B cell (primary cell): ENCODE measurements at regions not wholly inside any gene's neighbourhood (a gene's known extent, or its start where the extent isn't known, plus 50 kb on each side); places are given as distances from the start of the nearest gene placed in this dataset.

Experiments used
- ATAC-seq: fragments of 200-7000 bp; cut with Tn5 transposase; one replicate; pipeline ENCODE4 v1.10.0; 2021; ENCODE audit warnings: low read depth, mild to moderate bottlenecking, moderate number of reproducible peaks, moderate library complexity
- CTCF ChIA-PET: fragments of 350-600 bp; sonication (Branson Sonifier 250); formaldehyde crosslinking; loops from one replicate; lab custom pipeline; 2021; ENCODE audit warnings: antibody characterized with exemption, inconsistent platforms; lab: Charles Lee
- POLR2A ChIA-PET: fragments of 350-600 bp; sonication (Branson Sonifier 250); formaldehyde crosslinking; loops from one replicate; lab custom pipeline; 2021; ENCODE audit warnings: antibody characterized with exemption; lab: Charles Lee
- DNase-seq: peaks from one replicate; pipeline ENCODE4 v3.0.0; 2013
- H2AFZ ChIP-seq: 2 replicates; pipeline ENCODE4 v1.6.1; 2012; ENCODE audit warnings: mild to moderate bottlenecking, low read depth, low read length; ENCODE audit not compliant: insufficient read depth, poor library complexity, severe bottlenecking
- H3K27ac ChIP-seq, 2 donors: 1 replicate in 1 of 2; 2 replicates in 1 of 2; pipeline ENCODE4 v1.5.1; 2012 to 2013; ENCODE audit warnings: low read length in 2 of 2, mild to moderate bottlenecking in 2 of 2, moderate library complexity in 1 of 2
- H3K27me3 ChIP-seq, 4 experiments: fragments of 200-600 bp in 1 of 4; sonication (generic) in 1 of 4; replicated peaks in 1 of 4; 1 replicate in 2 of 4; 2 replicates in 2 of 4; pipeline versions ENCODE4 v1.6.1 to v1.7.0; 2013 to 2016; ENCODE audit warnings: low read length in 3 of 4, mild to moderate bottlenecking in 2 of 4, mixed read lengths in 1 of 4, moderate library complexity in 1 of 4; ENCODE audit not compliant: insufficient read depth in 4 of 4, control insufficient read depth in 3 of 4; ENCODE audit errors: control extremely low read depth in 1 of 4
- H3K36me3 ChIP-seq, 2 experiments: replicated peaks in 1 of 2; 1 replicate in 1 of 2; 2 replicates in 1 of 2; pipeline versions ENCODE4 v1.6.1 to v1.7.1; 2013; ENCODE audit warnings: low read length in 1 of 2; ENCODE audit not compliant: insufficient read depth in 2 of 2, control insufficient read depth in 1 of 2; ENCODE audit errors: control extremely low read depth in 1 of 2, extremely low read depth in 1 of 2
- H3K4me1 ChIP-seq, 2 donors: fragments of 200-600 bp in 1 of 2; sonication (generic) in 1 of 2; 1 replicate in 1 of 2; 2 replicates in 1 of 2; pipeline versions ENCODE4 v1.5.1 to v1.6.1; 2013 to 2017; ENCODE audit warnings: low read length in 2 of 2; ENCODE audit not compliant: control insufficient read depth in 2 of 2, insufficient read depth in 2 of 2
- H3K4me2 ChIP-seq: replicated peaks from 2 replicates; pipeline ENCODE3; 2012; ENCODE audit warnings: mild to moderate bottlenecking, low read depth, low read length; ENCODE audit not compliant: poor library complexity, severe bottlenecking
- H3K4me3 ChIP-seq, 5 experiments: fragments of 200-600 bp in 1 of 5; sonication (generic) in 1 of 5; 1 replicate in 3 of 5; 2 replicates in 2 of 5; pipeline versions ENCODE4 v1.5.1 to v1.7.0; 2011 to 2016; ENCODE audit warnings: low read length in 4 of 5, mild to moderate bottlenecking in 4 of 5, low read depth in 2 of 5, control low read depth in 1 of 5, moderate library complexity in 1 of 5; ENCODE audit not compliant: insufficient read depth in 1 of 5; ENCODE audit errors: control extremely low read depth in 1 of 5, extremely low read depth in 1 of 5
- H3K79me2 ChIP-seq: fragments of 200-600 bp; sonication (generic); one replicate; pipeline ENCODE4 v1.6.0; 2016; ENCODE audit warnings: low read length; ENCODE audit not compliant: control insufficient read depth, insufficient read depth
- H3K9ac ChIP-seq: fragments of 200-600 bp; sonication (generic); 2 replicates; pipeline ENCODE4 v1.6.1; 2017; ENCODE audit warnings: mild to moderate bottlenecking, low read length, moderate library complexity
- H3K9me3 ChIP-seq, 3 donors: one replicate each; pipeline versions ENCODE4 v1.6.1 to v1.7.1; 2013; ENCODE audit warnings: low read length in 2 of 3; ENCODE audit not compliant: control insufficient read depth in 2 of 3, insufficient read depth in 1 of 3; ENCODE audit errors: control extremely low read depth in 1 of 3
- H4K20me1 ChIP-seq: 2 replicates; pipeline ENCODE4 v1.6.0; 2012; ENCODE audit warnings: mild to moderate bottlenecking, low read length; ENCODE audit not compliant: insufficient read depth, control insufficient read depth, poor library complexity, severe bottlenecking
- H3K27ac Mint-ChIP-seq: one replicate; pipeline ENCODE4 v1.8.0; 2021; ENCODE audit warnings: mixed read lengths
- H3K27me3 Mint-ChIP-seq: one replicate; pipeline ENCODE4 v1.8.0; 2021; ENCODE audit warnings: mixed read lengths
- H3K4me1 Mint-ChIP-seq: one replicate; pipeline ENCODE4 v1.8.0; 2021; ENCODE audit warnings: mixed read lengths
- H3K4me3 Mint-ChIP-seq: one replicate; pipeline ENCODE4 v1.8.0; 2021; ENCODE audit warnings: mixed read lengths
- H3K9me3 Mint-ChIP-seq: one replicate; pipeline ENCODE4 v1.8.0; 2022; ENCODE audit warnings: mixed read lengths; ENCODE audit not compliant: insufficient read depth
- EZH2 ChIP-seq: IDR thresholded peaks from 2 replicates; pipeline ENCODE4 v1.6.1; 2012; ENCODE audit warnings: borderline replicate concordance, low read depth, mild to moderate bottlenecking, moderate library complexity, low read length; ENCODE audit not compliant: insufficient read depth, poor library complexity, severe bottlenecking
- WGBS: methylation state at CpG from one replicate; pipeline ENCODE4 v1.1.5; 2013; ENCODE audit warnings: missing lambda C conversion rate; ENCODE audit not compliant: insufficient coverage; 5-methylcytosine and 5-hydroxymethylcytosine counted together
- intact Hi-C: fragments of 100-400 bp; cut with micrococcal nuclease; formaldehyde crosslinking; loops from one replicate; pipeline ENCODE4 v1.10.0; 2022
- TF ChIP-seq, protein P1 (sequence below): fragments of 200-600 bp; IDR thresholded peaks from one replicate; pipeline ENCODE4 v1.8.0; 2022; ENCODE audit warnings: antibody characterized with exemption, mild to moderate bottlenecking

DNA sequence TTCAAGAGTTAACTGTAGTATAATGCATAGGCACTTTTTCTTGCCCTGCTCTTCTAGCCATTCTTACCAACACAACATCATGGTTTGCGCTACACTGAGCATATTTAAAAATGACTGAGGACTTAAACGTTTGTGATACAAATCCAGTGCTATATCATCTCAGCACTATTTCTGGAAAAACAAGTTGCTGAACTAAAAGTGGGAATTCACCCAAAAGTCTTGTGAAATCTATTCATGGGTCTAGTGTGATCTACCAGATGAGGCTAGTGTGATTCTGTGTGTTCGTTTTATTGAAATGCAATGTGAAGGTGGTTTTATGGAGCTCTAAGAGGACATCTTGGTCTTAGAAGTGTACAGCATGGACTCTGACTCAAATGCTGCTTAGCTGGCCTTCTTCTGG, 584.6 kb upstream of the POM121L12 start:
- ChIA-PET POLR2A (no interaction called here), CTCF (no interaction called here)
- H3K79me2 ChIP-seq = no peaks in the 10 kb centered on the region
- H3K27me3 ChIP-seq = no peaks in the 10 kb centered on the region
- Mint-ChIP-seq H3K27me3 (no peaks in the 10 kb centered on the region), H3K4me1 (no peaks in the 10 kb centered on the region), H3K27ac (no peak overlapping the region), H3K9me3 (peaks cover 5% of the 10 kb centered on the region), H3K4me3 (no peak overlapping the region)
- no peak overlapping the region for H3K4me2 ChIP-seq
- no peak for TF ChIP-seq EZH2
- TF ChIP-seq, protein P1, sequence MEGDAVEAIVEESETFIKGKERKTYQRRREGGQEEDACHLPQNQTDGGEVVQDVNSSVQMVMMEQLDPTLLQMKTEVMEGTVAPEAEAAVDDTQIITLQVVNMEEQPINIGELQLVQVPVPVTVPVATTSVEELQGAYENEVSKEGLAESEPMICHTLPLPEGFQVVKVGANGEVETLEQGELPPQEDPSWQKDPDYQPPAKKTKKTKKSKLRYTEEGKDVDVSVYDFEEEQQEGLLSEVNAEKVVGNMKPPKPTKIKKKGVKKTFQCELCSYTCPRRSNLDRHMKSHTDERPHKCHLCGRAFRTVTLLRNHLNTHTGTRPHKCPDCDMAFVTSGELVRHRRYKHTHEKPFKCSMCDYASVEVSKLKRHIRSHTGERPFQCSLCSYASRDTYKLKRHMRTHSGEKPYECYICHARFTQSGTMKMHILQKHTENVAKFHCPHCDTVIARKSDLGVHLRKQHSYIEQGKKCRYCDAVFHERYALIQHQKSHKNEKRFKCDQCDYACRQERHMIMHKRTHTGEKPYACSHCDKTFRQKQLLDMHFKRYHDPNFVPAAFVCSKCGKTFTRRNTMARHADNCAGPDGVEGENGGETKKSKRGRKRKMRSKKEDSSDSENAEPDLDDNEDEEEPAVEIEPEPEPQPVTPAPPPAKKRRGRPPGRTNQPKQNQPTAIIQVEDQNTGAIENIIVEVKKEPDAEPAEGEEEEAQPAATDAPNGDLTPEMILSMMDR = no peak
- intact Hi-C loops = no loop called here
- H3K9ac ChIP-seq = no peak overlapping the region
- WGBS = 86% methylated on average over 1 of the region's 3 CpGs
- no peak overlapping the region for H3K27ac ChIP-seq
- H3K4me1 ChIP-seq = no peaks in the 10 kb centered on the region
- no peak overlapping the region for H3K4me3 ChIP-seq
- no peaks in the 10 kb centered on the region for H3K36me3 ChIP-seq
- DNase-seq (no peak), ATAC-seq (no peak)
- H3K9me3 ChIP-seq = peaks cover 0 to 4% (median 0%) of the 10 kb centered on the region in 3 donors
- no peaks in the 10 kb centered on the region for H4K20me1 ChIP-seq
- no peak overlapping the region for H2AFZ ChIP-seq

DNA sequence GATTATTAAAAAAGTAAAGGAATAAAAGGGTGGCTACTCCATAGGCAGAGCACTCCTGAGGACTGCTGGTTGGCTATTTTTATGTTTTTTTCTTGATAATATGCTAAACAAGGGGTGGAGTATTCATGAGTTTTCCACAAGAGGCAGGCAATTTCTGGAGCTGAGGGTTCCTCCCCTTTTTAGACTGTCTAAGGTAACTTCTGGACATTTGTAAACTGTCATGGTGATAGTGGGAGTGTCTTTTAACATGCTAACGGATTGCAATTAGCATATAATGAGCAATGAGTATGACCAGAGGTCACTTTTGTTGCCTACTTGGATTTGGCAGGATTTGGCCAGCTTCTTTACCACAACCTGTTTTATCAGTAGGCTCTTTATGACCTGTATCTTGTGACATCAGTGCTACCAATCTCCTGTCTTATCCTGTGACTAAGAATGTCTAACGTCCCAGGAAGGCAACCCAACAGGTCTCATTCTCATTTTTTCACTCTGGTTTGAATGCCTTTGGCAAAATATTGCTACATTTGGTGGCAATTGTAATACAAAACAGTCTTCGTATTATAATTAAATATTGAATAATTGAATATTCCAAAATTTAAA, 587.8 kb upstream of the POM121L12 start:
- no peaks in the 10 kb centered on the region for H3K27me3 ChIP-seq
- Mint-ChIP-seq H3K9me3 (peaks cover 7% of the 10 kb centered on the region), H3K27ac (no peak overlapping the region), H3K27me3 (no peaks in the 10 kb centered on the region), H3K4me3 (no peak overlapping the region), H3K4me1 (no peaks in the 10 kb centered on the region)
- H3K36me3 ChIP-seq = no peaks in the 10 kb centered on the region
- CTCF ChIA-PET = no interaction called here
- no peaks in the 10 kb centered on the region for H3K9me3 ChIP-seq
- H3K4me2 ChIP-seq = no peak overlapping the region
- DNase-seq (no peak), ATAC-seq (no peak)
- TF ChIP-seq EZH2 = no peak
- TF ChIP-seq, protein P1 = no peak
- POLR2A ChIA-PET = no interaction called here
- no peak overlapping the region for H2AFZ ChIP-seq
- no peaks in the 10 kb centered on the region for H3K4me1 ChIP-seq
- no peak overlapping the region for H3K27ac ChIP-seq
- no peaks in the 10 kb centered on the region for H4K20me1 ChIP-seq
- H3K4me3 ChIP-seq = no peak overlapping the region
- intact Hi-C loops = no loop called here
- no peaks in the 10 kb centered on the region for H3K79me2 ChIP-seq
- 40% methylated on average over 1 of the region's 3 CpGs for WGBS
- no peak overlapping the region for H3K9ac ChIP-seq
